GM20000 (cell line): ENCODE measurements at regions not wholly inside any gene's neighbourhood (a gene's known extent, or its start where the extent isn't known, plus 50 kb on each side); places are given as distances from the start of the nearest gene placed in this dataset.

Experiments used
- DNase-seq: peaks from one replicate; pipeline ENCODE4 v3.0.0; 2012; ENCODE audit warnings: low spot score
- TF ChIP-seq, protein P1 (sequence below): IDR thresholded peaks from 2 replicates; pipeline ENCODE4 v1.5.1; 2012; ENCODE audit warnings: mild to moderate bottlenecking, control low read depth; ENCODE audit errors: extremely low read depth, missing control alignments

DNA sequence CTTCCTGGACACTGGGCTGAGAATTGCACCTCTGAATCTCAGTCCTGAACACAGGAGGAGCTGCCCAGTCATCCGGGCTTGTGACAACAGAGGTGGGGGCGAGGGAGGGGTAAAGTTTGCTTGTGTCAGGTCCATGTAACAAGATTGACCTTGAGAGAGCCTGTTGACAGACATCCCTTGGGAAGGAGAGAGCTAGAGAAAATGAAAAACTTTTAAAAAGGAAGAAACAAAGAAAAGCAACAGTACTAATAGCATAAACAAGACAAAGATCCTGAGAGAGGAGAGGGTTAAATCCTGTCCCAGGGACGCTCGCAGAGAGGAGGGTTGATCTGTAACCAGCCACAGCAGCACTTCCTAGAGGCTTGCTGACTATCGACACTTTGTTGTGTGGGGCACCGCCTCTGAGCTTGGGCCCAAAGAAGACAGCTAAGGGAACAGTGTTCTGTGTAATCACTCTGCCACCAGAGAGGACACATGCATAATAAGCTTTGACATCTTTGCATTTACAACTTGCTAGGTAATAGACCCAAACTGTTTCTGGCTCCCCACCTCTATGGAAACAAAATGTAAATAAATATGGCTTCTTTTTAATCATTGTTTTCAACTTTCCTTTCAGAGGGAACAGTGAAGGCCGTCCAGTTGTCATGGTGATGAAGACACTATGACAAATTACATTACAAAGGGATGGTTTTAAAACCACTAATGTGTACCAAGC, 363.7 kb downstream of the CSNK1G3 start:
- no peak for DNase-seq

DNA sequence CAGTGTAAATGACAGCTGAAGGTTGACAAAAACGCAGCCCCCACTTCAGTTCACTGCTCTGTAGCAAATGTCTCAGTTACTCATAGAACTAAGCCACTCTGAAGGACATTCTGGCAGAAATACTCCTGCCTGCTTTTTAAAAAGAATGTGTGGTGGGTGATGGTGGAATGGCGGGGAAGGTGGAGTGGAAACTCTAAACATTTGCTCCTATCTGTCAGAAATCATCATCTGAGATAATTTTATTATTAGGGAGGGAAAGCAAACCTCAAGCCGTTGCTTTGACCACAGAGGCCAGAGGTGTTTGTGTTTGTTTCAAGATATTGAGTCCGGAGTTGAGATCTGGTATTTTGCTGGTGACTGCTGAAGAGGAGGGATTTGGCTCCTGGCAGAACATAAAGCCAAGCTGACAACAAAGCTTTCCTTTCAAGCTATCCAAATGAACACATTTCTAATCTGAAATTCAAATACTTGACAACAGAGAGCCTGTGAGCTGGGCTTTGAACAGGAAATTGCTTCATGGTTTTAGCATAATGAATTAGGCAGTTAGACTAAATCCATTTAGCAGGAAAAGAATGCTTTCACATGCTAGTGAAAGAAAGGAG, 362.7 kb downstream of the CSNK1G3 start:
- DNase-seq: no peak
- TF ChIP-seq, protein P1, sequence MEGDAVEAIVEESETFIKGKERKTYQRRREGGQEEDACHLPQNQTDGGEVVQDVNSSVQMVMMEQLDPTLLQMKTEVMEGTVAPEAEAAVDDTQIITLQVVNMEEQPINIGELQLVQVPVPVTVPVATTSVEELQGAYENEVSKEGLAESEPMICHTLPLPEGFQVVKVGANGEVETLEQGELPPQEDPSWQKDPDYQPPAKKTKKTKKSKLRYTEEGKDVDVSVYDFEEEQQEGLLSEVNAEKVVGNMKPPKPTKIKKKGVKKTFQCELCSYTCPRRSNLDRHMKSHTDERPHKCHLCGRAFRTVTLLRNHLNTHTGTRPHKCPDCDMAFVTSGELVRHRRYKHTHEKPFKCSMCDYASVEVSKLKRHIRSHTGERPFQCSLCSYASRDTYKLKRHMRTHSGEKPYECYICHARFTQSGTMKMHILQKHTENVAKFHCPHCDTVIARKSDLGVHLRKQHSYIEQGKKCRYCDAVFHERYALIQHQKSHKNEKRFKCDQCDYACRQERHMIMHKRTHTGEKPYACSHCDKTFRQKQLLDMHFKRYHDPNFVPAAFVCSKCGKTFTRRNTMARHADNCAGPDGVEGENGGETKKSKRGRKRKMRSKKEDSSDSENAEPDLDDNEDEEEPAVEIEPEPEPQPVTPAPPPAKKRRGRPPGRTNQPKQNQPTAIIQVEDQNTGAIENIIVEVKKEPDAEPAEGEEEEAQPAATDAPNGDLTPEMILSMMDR: no peak

More for the DNA sequence above, 363.7 kb downstream of the CSNK1G3 start:
- TF ChIP-seq, protein P1: no peak

DNA sequence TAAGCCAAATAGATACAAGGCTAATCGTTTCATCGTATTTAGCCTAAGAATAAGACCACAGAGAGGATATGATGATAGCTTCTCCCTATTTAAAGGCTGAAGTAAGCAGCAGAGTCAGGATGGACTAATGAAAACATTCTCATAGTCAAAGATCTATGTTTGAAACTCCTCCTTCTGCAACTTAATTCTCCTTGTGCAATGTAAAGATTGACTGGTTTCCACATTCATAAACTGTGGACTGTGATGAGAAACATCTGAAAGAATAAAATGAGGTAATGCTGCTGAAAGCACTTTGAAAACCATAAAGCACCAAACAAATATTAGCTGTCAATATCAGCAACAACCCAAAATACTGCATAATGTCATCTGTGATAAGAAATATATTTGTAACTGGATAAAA, 361.9 kb downstream of the CSNK1G3 start:
- TF ChIP-seq, protein P1: no peak

DNA sequence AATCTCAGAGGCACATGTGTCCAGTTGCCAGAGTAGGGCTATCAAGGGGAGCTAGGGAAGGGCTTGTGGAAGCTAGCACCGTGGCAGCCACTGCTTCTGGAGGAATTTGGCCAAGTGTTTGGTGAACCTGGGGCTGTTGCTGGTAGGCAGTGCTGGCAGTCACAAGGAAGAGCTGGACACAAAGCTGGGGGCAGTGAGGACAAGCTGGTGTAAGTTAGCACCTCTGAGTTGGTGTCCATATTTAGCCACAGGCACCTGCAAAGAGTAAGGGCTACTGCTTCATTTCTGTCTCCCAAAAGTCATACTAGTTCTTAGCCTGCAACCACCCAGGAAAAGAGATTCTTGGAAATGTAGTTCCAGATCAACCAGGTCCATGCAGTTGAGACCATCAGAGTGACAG, 359.4 kb downstream of the CSNK1G3 start:
- no peak for DNase-seq
- TF ChIP-seq, protein P1: no peak

More for the DNA sequence above, 361.9 kb downstream of the CSNK1G3 start:
- DNase-seq: no peak

DNA sequence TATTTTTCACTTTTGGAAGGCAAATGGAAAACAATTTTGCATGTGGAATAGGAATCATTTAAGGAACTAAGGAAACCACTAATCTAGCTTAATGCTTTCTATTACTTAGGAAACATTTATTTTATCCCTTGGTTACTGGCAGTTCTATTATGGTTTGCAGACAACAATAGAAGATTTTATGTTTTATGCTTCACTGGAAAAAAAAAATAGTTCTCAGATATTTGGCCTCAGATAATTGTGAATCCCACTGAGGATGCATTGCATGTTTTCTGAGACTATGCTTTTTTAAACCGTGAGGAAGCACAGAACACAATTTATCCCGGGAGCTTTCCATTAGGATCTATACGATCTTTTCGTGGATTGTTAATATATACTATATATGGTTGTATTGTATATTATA, 356.9 kb downstream of the CSNK1G3 start:
- TF ChIP-seq, protein P1: no peak
- DNase-seq: no peak

DNA sequence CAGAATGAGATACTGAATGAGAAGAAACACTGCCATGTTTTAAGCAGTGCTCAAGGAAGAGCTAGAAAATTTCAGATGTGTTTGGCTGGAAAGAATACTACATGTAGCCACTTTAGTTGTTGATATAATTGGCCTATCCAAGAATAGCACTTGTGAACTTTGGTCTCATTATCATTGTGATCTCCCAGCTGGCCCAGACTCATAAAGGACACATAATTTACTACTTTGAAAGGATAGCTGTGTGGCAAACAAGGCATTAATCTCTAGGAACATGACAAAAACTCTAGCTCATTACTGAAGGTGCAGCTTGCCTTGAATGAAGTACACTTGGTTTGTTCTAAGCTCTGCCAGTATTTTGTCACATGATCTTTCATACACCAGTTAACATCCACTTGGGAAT, 356.3 kb downstream of the CSNK1G3 start:
- TF ChIP-seq, protein P1: no peak
- DNase-seq: no peak

DNA sequence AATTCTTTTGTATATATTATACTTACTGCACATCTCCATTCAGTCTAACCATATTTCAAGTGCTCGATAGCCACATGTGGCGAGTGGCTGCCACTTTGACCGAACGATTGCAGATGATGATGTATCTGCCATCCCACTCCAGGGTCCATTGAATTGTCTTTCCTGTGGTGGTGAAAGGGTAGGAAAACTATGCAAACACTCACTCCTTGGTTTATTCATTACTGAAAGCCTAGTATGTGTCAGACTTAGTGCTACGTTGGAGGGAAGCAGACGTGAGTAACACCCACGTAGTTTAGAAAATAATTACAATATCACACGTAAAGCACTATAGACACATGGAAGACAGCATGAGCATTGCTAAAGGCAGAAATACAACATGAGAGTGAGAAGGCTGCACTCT, 353.7 kb downstream of the CSNK1G3 start:
- no peak for DNase-seq
- TF ChIP-seq, protein P1: no peak
